Duodenal mucosa (tissue), 2 donors: ENCODE measurements at regions not wholly inside any gene's neighbourhood (a gene's known extent, or its start where the extent isn't known, plus 50 kb on each side); places are given as distances from the start of the nearest gene placed in this dataset.

Experiments
- H3K27ac ChIP-seq: one replicate; pipeline ENCODE4 v1.7.0; 2013; ENCODE audit warnings: low read depth, low read length
- H3K27me3 ChIP-seq, 2 donors: one replicate each; pipeline ENCODE4 v1.7.0; 2013; ENCODE audit warnings: low read length in 2 of 2, control low read depth in 1 of 2; ENCODE audit not compliant: insufficient read depth in 2 of 2, control insufficient read depth in 1 of 2
- H3K36me3 ChIP-seq, 2 donors: one replicate each; pipeline ENCODE4 v1.7.0; 2013; ENCODE audit warnings: low read length in 2 of 2, control low read depth in 1 of 2; ENCODE audit not compliant: insufficient read depth in 2 of 2, control insufficient read depth in 1 of 2
- H3K4me1 ChIP-seq, 2 donors: one replicate each; pipeline ENCODE4 v1.7.0; 2013; ENCODE audit warnings: low read length in 2 of 2, control low read depth in 1 of 2; ENCODE audit not compliant: insufficient read depth in 2 of 2, control insufficient read depth in 1 of 2
- H3K4me3 ChIP-seq, 2 donors: one replicate each; pipeline ENCODE4 v1.7.0; 2013; ENCODE audit warnings: low read length in 2 of 2, low read depth in 1 of 2
- H3K9ac ChIP-seq, 2 donors: one replicate each; pipeline ENCODE4 v1.7.0; 2013; ENCODE audit warnings: low read length in 2 of 2, low read depth in 1 of 2
- H3K9me3 ChIP-seq, 2 donors: one replicate each; pipeline ENCODE4 v1.7.0; 2013; ENCODE audit warnings: low read length in 2 of 2, control low read depth in 1 of 2; ENCODE audit not compliant: control insufficient read depth in 1 of 2

- Histone ChIP-seq H3K36me3 (no peaks in the 10 kb centered on the region), H3K9ac (no peak overlapping the region), H3K9me3 (no peaks in the 10 kb centered on the region), H3K27ac (no peak overlapping the region), H3K4me1 (no peaks in the 10 kb centered on the region), H3K4me3 (no peak overlapping the region), H3K27me3 (no peaks in the 10 kb centered on the region)
Observed at GRCh38 chr1:216984536-216984935, 261.3 kb upstream of the ESRRG start.

- Histone ChIP-seq H3K27ac (no peak overlapping the region), H3K4me3 (no peak overlapping the region), H3K27me3 (no peaks in the 10 kb centered on the region), H3K4me1 (no peaks in the 10 kb centered on the region), H3K9ac (no peak overlapping the region), H3K36me3 (no peaks in the 10 kb centered on the region), H3K9me3 (no peaks in the 10 kb centered on the region)
Observed at GRCh38 chr1:216983823-216984222, 260.6 kb upstream of the ESRRG start.

DNA sequence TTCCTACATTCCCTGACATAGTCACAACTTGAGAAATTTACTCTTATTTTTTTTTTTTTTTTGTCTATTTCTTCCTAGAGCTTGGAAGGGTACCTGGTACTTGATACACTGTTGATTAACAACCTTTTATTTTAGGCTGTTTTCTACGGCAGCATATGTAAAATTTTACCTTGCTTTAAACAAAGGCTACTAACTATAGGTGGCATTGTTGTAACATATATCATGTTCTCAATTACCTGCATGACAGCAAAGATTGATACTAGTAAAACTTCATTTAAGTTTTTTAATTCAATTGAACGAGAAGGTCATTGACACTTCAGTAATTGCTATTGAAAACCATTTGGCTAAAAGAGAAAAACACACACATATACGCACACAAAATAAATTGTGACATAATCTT is 238.3 kb upstream of the ESRRG start:
- Histone ChIP-seq H3K4me1 (no peaks in the 10 kb centered on the region), H3K9me3 (no peaks in the 10 kb centered on the region), H3K4me3 (no peak overlapping the region), H3K36me3 (no peaks in the 10 kb centered on the region), H3K27ac (no peak overlapping the region), H3K27me3 (no peaks in the 10 kb centered on the region), H3K9ac (no peak overlapping the region)

GRCh38 chr1:216960716-216961115 is 237.5 kb upstream of the ESRRG start:
- Histone ChIP-seq H3K9ac (no peak overlapping the region), H3K36me3 (no peaks in the 10 kb centered on the region), H3K4me3 (no peak overlapping the region), H3K4me1 (no peaks in the 10 kb centered on the region), H3K27ac (no peak overlapping the region), H3K9me3 (no peaks in the 10 kb centered on the region), H3K27me3 (no peaks in the 10 kb centered on the region)

GRCh38 chr1:216958569-216958968 is 235.3 kb upstream of the ESRRG start:
- H3K27me3 ChIP-seq, result no peaks in the 10 kb centered on the region
- H3K4me3 ChIP-seq, result no peak overlapping the region
- no peaks in the 10 kb centered on the region for H3K9me3 ChIP-seq
- H3K9ac ChIP-seq, result no peak overlapping the region
- no peaks in the 10 kb centered on the region for H3K4me1 ChIP-seq
- no peak overlapping the region for H3K27ac ChIP-seq
- H3K36me3 ChIP-seq, result no peaks in the 10 kb centered on the region

DNA sequence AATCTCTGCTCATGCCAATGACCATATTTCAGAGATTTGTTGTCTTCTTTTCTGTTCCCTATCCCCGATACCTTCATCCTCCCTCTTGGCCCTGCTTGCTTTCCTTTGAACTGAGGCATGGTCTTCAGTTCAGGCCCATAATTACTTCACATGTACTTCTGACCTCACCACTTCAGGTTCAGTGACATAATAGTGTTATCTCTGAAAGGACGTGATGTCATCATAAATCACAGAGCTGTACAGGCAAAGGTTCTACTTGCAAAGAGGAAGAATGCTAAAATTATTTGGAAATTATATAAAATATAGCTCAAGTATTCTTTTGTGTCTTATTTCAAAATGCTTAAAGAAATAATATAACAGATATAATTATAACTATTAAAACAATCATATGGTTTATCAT is 230.3 kb upstream of the ESRRG start:
- H3K36me3 ChIP-seq, result no peaks in the 10 kb centered on the region
- H3K27ac ChIP-seq, result no peak overlapping the region
- H3K4me3 ChIP-seq, result no peak overlapping the region
- no peaks in the 10 kb centered on the region for H3K27me3 ChIP-seq
- H3K9me3 ChIP-seq, result no peaks in the 10 kb centered on the region
- H3K4me1 ChIP-seq, result no peaks in the 10 kb centered on the region
- H3K9ac ChIP-seq, result no peak overlapping the region

DNA sequence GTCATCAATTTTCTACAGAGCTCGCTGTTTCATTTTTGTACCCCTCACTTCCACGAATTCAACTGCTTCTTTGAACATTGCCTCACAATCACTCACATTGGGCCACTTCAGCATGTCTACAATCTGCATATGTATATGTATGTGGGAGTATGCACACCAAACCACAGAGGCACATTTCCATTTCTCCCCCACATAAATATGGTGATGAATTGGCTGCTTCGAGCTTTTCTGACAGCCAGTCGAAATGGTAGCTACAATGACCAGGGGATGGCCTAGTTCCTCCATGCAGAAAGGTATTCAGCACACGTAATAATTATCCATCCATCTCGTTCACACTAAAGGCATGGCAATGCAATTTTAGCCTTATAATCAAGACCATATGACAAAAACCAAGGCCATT is 229.6 kb upstream of the ESRRG start:
- H3K9me3 ChIP-seq, result no peaks in the 10 kb centered on the region
- H3K4me3 ChIP-seq, result no peak overlapping the region
- H3K36me3 ChIP-seq, result no peaks in the 10 kb centered on the region
- no peak overlapping the region for H3K27ac ChIP-seq
- H3K27me3 ChIP-seq, result no peaks in the 10 kb centered on the region
- H3K9ac ChIP-seq, result no peak overlapping the region
- H3K4me1 ChIP-seq, result no peaks in the 10 kb centered on the region

DNA sequence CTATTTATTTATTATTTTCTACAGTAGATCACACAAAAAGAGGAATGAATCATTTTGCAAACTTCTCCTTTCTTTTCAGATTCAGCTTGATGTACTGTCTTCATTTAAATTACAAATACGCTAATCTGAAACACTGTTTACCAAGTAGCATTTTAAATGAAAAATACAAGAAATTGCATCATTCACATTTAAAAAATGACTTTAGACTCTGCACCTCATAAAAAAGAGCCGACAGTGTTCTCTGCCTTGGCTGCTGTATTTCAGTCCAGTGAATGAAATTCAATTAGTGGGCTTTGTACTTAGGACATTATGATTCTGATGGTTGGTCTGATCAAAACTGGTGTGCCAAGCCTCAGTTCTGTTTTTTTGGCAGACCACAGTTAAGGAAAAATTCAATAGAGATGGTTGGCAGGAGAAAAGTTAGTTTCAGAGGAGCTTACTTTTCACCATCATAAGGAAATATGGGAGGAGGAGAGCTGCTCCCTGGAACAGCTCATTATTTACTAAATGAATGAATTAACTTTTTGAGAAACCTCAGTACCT is 222.4 kb upstream of the ESRRG start:
- Histone ChIP-seq H3K9ac (no peak overlapping the region), H3K4me1 (no peaks in the 10 kb centered on the region), H3K27ac (no peak overlapping the region), H3K27me3 (no peaks in the 10 kb centered on the region), H3K4me3 (no peak overlapping the region), H3K36me3 (no peaks in the 10 kb centered on the region), H3K9me3 (no peaks in the 10 kb centered on the region)

DNA sequence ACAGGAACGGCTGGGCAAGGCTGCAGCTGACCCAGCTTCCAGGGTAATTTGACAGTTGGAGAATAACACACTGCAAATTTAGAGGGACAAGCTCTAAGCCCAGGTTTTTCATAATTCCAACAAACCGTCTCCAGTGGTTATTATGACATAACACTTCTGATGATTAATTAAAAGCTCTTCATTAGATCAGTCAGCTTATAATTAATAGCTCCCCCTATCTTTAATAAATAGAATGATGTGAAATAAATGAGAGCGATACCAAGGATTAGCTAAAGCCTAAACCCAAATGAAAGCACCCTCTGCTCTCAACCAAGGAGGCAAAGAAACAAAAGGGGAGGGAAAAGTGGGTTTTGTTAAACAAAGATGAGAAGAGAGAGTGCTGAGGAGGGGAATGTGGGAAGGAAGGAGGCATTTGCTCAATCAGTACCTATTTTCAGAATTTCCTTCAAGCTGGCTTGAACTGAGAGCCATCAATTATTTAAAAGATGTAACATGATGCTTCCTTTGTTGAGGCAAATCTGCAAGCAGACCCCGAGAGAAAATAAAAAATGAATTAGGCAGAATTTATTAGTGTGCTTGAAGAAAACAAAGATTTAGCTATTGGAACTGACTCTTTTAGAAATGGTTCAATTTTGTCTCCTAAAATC is 221.8 kb upstream of the ESRRG start:
- Histone ChIP-seq H3K4me1 (no peaks in the 10 kb centered on the region), H3K36me3 (no peaks in the 10 kb centered on the region), H3K9me3 (no peaks in the 10 kb centered on the region), H3K9ac (no peak overlapping the region), H3K27me3 (no peaks in the 10 kb centered on the region), H3K4me3 (no peak overlapping the region), H3K27ac (no peak overlapping the region)

DNA sequence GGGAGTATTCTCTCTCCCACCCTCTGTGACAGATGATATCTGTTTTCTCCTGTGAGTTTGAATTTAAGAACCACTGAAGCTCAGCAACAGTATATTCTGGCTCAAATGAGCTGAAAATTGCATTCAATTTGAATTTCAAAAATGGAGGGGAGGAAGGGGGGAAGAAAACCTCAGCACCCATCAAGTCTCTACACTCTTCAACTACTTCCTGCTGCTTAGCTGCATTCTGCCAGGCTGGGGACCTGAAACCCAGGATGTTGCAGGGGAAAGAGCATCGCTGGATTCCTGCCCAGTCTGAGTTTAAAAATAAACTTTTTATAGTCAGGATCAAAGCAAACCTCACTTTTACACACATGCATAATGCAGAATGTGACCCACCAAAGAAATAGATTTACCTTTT is 214.3 kb upstream of the ESRRG start:
- no peaks in the 10 kb centered on the region for H3K4me1 ChIP-seq
- H3K27me3 ChIP-seq, result no peaks in the 10 kb centered on the region
- no peak overlapping the region for H3K27ac ChIP-seq
- H3K36me3 ChIP-seq, result no peaks in the 10 kb centered on the region
- no peak overlapping the region for H3K9ac ChIP-seq
- H3K9me3 ChIP-seq, result no peaks in the 10 kb centered on the region
- H3K4me3 ChIP-seq, result no peak overlapping the region

DNA sequence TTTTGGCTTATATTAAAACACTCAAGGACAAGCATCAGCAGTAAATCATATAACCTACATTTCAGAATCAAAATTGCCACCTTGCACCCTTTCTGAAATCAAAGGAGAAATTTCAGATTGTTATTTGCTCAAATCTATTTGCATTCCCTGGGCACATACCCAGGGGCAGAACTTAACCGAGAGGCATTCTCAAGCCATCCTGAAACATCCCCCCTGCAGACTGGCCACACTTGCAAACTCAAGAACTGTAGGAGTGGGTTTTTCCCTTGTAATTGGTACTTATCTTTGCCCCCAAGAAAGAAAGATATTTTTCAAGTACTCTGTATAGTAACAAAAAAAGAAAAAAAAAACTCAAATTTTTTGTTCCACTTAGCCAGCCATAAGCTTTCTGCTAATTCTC is 213.6 kb upstream of the ESRRG start:
- Histone ChIP-seq H3K9me3 (no peaks in the 10 kb centered on the region), H3K27ac (no peak overlapping the region), H3K4me1 (no peaks in the 10 kb centered on the region), H3K9ac (no peak overlapping the region), H3K27me3 (no peaks in the 10 kb centered on the region), H3K36me3 (no peaks in the 10 kb centered on the region), H3K4me3 (no peak overlapping the region)
